Prostate gland (tissue), 2 donors: ENCODE measurements at regions not wholly inside any gene's neighbourhood (a gene's known extent, or its start where the extent isn't known, plus 50 kb on each side); places are given as distances from the start of the nearest gene placed in this dataset.
"Not testable (repeated sequence)": the region's sequence is repeated elsewhere in the genome, so short reads cannot be mapped to it uniquely, and the experiment has no call there.

Experiments
- DNase-seq: peaks from one replicate; pipeline ENCODE4 v3.0.0-alpha.2; 2019; ENCODE audit warnings: low spot score
- H3K27ac ChIP-seq, 2 donors: fragments of 200-600 bp; sonication (generic); 2 replicates each; pipeline ENCODE4 v1.5.1; 2017 to 2019
- H3K27me3 ChIP-seq: fragments of 200-600 bp; sonication (generic); replicated peaks from 2 replicates; pipeline ENCODE4 v1.5.1; 2019; ENCODE audit not compliant: insufficient read depth
- H3K36me3 ChIP-seq, 2 donors: fragments of 200-600 bp; sonication (generic); 1 replicate in 1 of 2; 2 replicates in 1 of 2; pipeline versions ENCODE4 v1.5.1 to v1.8.1; 2017 to 2019
- H3K4me1 ChIP-seq: fragments of 200-600 bp; sonication (generic); replicated peaks from 2 replicates; pipeline ENCODE4 v1.5.1; 2019
- H3K4me3 ChIP-seq, 2 donors: fragments of 200-600 bp; sonication (generic); 2 replicates each; pipeline ENCODE4 v1.5.1; 2017 to 2019
- H3K9me3 ChIP-seq: fragments of 200-600 bp; sonication (generic); 2 replicates; pipeline ENCODE4 v1.5.1; 2017
- CTCF ChIP-seq, 4 experiments: fragments of 200-600 bp in 2 of 4; fragments of 450-650 bp in 2 of 4; sonication (generic) in 2 of 4; IDR thresholded peaks; 1 replicate in 3 of 4; 2 replicates in 1 of 4; pipeline ENCODE4 v1.5.1; 2016 to 2019; ENCODE audit warnings: antibody characterized with exemption in 4 of 4, mild to moderate bottlenecking in 2 of 4, moderate library complexity in 2 of 4
- POLR2A ChIP-seq: fragments of 450-650 bp; IDR thresholded peaks from one replicate; pipeline ENCODE4 v1.6.1; 2016; ENCODE audit warnings: antibody characterized with exemption, mild to moderate bottlenecking
- POLR2AphosphoS5 ChIP-seq: sonication (generic); formaldehyde crosslinking; IDR thresholded peaks from one replicate; pipeline ENCODE4 v1.6.1; 2017; ENCODE audit warnings: antibody characterized with exemption
- WGBS: methylation state at CpG from one replicate; pipeline ENCODE4 v1.1.5; 2018; 5-methylcytosine and 5-hydroxymethylcytosine counted together
- intact Hi-C: fragments of 100-400 bp; cut with DNase I; formaldehyde crosslinking; loops from one replicate; pipeline ENCODE4 v1.14.2; 2022

GRCh38 chrX:150100261-150100660 is 162.0 kb upstream of the EOLA2 start:
- TF ChIP-seq POLR2AphosphoS5 (no peak), CTCF (IDR thresholded peaks at IDR 0.05) (no peak), POLR2A (no peak)
- Histone ChIP-seq H3K27me3 (no peaks in the 10 kb centered on the region), H3K9me3 (no peaks in the 10 kb centered on the region), H3K27ac (no peak overlapping the region), H3K36me3 (no peaks in the 10 kb centered on the region), H3K4me1 (no peaks in the 10 kb centered on the region), H3K4me3 (no peak overlapping the region)
- DNase-seq, result no peak
- 76% methylated on average over 3 of the region's 3 CpGs for whole genome bisulfite sequencing
- intact Hi-C loops, result no loop called here

- H3K36me3 ChIP-seq, result no peaks in the 10 kb centered on the region
- no peak overlapping the region for H3K27ac ChIP-seq
- H3K27me3 ChIP-seq, result no peaks in the 10 kb centered on the region
- intact Hi-C loops, result no loop called here
- no peaks in the 10 kb centered on the region for H3K9me3 ChIP-seq
- H3K4me1 ChIP-seq, result no peaks in the 10 kb centered on the region
- H3K4me3 ChIP-seq, result no peak overlapping the region
- no peak for TF ChIP-seq CTCF (IDR thresholded peaks at IDR 0.05)
- no peak for TF ChIP-seq POLR2A
- TF ChIP-seq POLR2AphosphoS5, result no peak
- 40% methylated on average over 7 of the region's 7 CpGs for WGBS
- no peak for DNase-seq
Observed at GRCh38 chrX:150118476-150118875, 180.2 kb upstream of the EOLA2 start.

- Histone ChIP-seq H3K9me3 (no peaks in the 10 kb centered on the region), H3K36me3 (no peaks in the 10 kb centered on the region), H3K4me3 (no peak overlapping the region), H3K27ac (no peak overlapping the region), H3K27me3 (no peaks in the 10 kb centered on the region), H3K4me1 (no peaks in the 10 kb centered on the region)
- 91% methylated on average over 2 of the region's 2 CpGs for WGBS
- no peak for DNase-seq
- intact Hi-C loops, result no loop called here
- TF ChIP-seq POLR2AphosphoS5 (no peak), CTCF (IDR thresholded peaks at IDR 0.05) (no peak), POLR2A (no peak)
Observed at GRCh38 chrX:150119323-150119722, 181.0 kb upstream of the EOLA2 start.

- H3K36me3 ChIP-seq, DNase-seq, H3K27ac ChIP-seq, H3K4me1 ChIP-seq, H3K27me3 ChIP-seq, H3K4me3 ChIP-seq, intact Hi-C loops, H3K9me3 ChIP-seq: not testable (repeated sequence)
- 100% methylated on average over 2 of the region's 2 CpGs for WGBS
Observed at GRCh38 chrX:150125045-150125444, 186.8 kb upstream of the EOLA2 start.

GRCh38 chrX:150127216-150127615 is 188.9 kb upstream of the EOLA2 start:
- Histone ChIP-seq H3K4me3 (no peak overlapping the region), H3K4me1 (no peaks in the 10 kb centered on the region), H3K36me3 (no peaks in the 10 kb centered on the region), H3K27ac (no peak overlapping the region), H3K9me3 (no peaks in the 10 kb centered on the region), H3K27me3 (no peaks in the 10 kb centered on the region)
- TF ChIP-seq POLR2A (no peak), CTCF (IDR thresholded peaks at IDR 0.05) (no peak), POLR2AphosphoS5 (no peak)
- intact Hi-C loops, result no loop called here
- 75% methylated on average over 3 of the region's 3 CpGs for WGBS
- no peak for DNase-seq
